ENCODE measurements at regions not wholly inside any gene's neighbourhood (a gene's known extent, or its start where the extent isn't known, plus 50 kb on each side); places are given as distances from the start of the nearest gene placed in this dataset.

GRCh38 chr13:88744289-88744688 lies 1073.1 kb downstream of the SLITRK5 start:
- TF ChIP-seq POLR2AphosphoS5 (IDR thresholded peaks at IDR 0.05; ENCODE audit: borderline replicate concordance, low read depth, low read length) (no peak), EZH2 (IDR thresholded peaks at IDR 0.05) (no peak), FOXP2 (optimal IDR thresholded peaks at IDR 0.05; ENCODE audit: control extremely low read depth, extremely low read length, insufficient read depth) (no peak)
